HCT116 (cell line): ENCODE measurements at regions not wholly inside any gene's neighbourhood (a gene's known extent, or its start where the extent isn't known, plus 50 kb on each side); places are given as distances from the start of the nearest gene placed in this dataset.

Experiments
- ATAC-seq: fragments of 200-7000 bp; cut with Tn5 transposase; 2 replicates; pipeline ENCODE4 v1.9.1; 2020; ENCODE audit warnings: mild to moderate bottlenecking, moderate library complexity
- BruUV-seq: library from RNA; stranded (reverse); fragments of 400-500 nt; replicated peaks from 2 replicates; lab custom pipeline; 2021; lab: Mats Ljungman, UMichigan
- CTCF ChIA-PET: fragments of 300-600 bp; sonication (Branson Sonifier 250); formaldehyde crosslinking; loops from one replicate; lab custom pipeline; 2021; ENCODE audit warnings: antibody characterized with exemption; lab: Charles Lee
- POLR2A ChIA-PET: fragments of 300-600, 350-600 bp; sonication (Branson Sonifier 250); formaldehyde crosslinking; loops from one replicate; lab custom pipeline; 2021; ENCODE audit warnings: antibody characterized with exemption; lab: Charles Lee
- RAD21 ChIA-PET, 2 experiments: fragments of 300-600 bp; sonication (Branson Sonifier 250); formaldehyde crosslinking; loops; one replicate each; lab custom pipeline; 2023; ENCODE audit warnings: low total read pairs in 2 of 2; ENCODE audit not compliant: uncharacterized antibody in 2 of 2, unreplicated experiment in 2 of 2, low non-redundant PET in 1 of 2; lab: Charles Lee
- DNase-seq: peaks from one replicate; pipeline ENCODE4 v3.0.0-alpha.2; 2010; ENCODE audit warnings: low read depth, low spot score
- H2AFZ ChIP-seq: fragments of 200-600 bp; shearing (Covaris generic), sonication (generic); 2 replicates; pipeline ENCODE4 v1.6.1; 2017; ENCODE audit warnings: low read depth, mixed run types, mixed read lengths, antibody characterized with exemption, low read length; ENCODE audit not compliant: poor library complexity, severe bottlenecking
- H3K27ac ChIP-seq: 2 replicates; pipeline ENCODE4 v1.5.1; 2012; ENCODE audit warnings: low read depth, low read length
- H3K27me3 ChIP-seq: fragments of 200-600 bp; sonication (generic); 2 replicates; pipeline ENCODE4 v1.6.1; 2016; ENCODE audit warnings: mixed run types, low read length, mixed read lengths; ENCODE audit not compliant: insufficient read depth
- H3K36me3 ChIP-seq, 2 experiments: fragments of 200-500 bp in 1 of 2; fragments of 200-600 bp in 1 of 2; sonication (Bioruptor generic) in 1 of 2; sonication (generic) in 1 of 2; 2 replicates each; pipeline versions ENCODE4 v1.5.1 to v1.6.1; 2014 to 2016; ENCODE audit warnings: low read length in 2 of 2, inconsistent platforms in 1 of 2, mixed read lengths in 1 of 2, mixed run types in 1 of 2; ENCODE audit not compliant: insufficient read depth in 2 of 2, control insufficient read depth in 1 of 2
- H3K4me1 ChIP-seq, 2 experiments: fragments of 200-600 bp in 1 of 2; sonication (generic) in 1 of 2; 2 replicates each; pipeline versions ENCODE4 v1.5.1 to v1.6.1; 2012 to 2017; ENCODE audit warnings: low read length in 2 of 2, inconsistent platforms in 1 of 2, mild to moderate bottlenecking in 1 of 2, mixed read lengths in 1 of 2, mixed run types in 1 of 2, moderate library complexity in 1 of 2; ENCODE audit not compliant: insufficient read depth in 2 of 2, control insufficient read depth in 1 of 2
- H3K4me2 ChIP-seq: fragments of 200-600 bp; sonication (generic); 2 replicates; pipeline ENCODE4 v1.6.1; 2017; ENCODE audit warnings: mixed run types, low read length, mixed read lengths
- H3K4me3 ChIP-seq, 2 experiments: fragments of 200-600 bp in 1 of 2; sonication (generic) in 1 of 2; replicated peaks in 1 of 2; 2 replicates each; pipeline ENCODE4 v1.5.1; 2011 to 2016; ENCODE audit warnings: low read length in 2 of 2, control low read depth in 1 of 2, low read depth in 1 of 2, mild to moderate bottlenecking in 1 of 2, mixed read lengths in 1 of 2, mixed run types in 1 of 2
- H3K79me2 ChIP-seq: fragments of 200-600 bp; sonication (generic); 2 replicates; pipeline ENCODE4 v1.6.1; 2017; ENCODE audit warnings: mild to moderate bottlenecking, mixed run types, low read length, moderate library complexity, mixed read lengths; ENCODE audit not compliant: insufficient read depth
- H3K9ac ChIP-seq: fragments of 200-600 bp; sonication (generic); 2 replicates; pipeline ENCODE4 v1.6.1; 2016; ENCODE audit warnings: low read length, mixed read lengths
- H3K9me2 ChIP-seq: fragments of 200-600 bp; sonication (generic), shearing (Covaris generic); 2 replicates; pipeline ENCODE4 v1.6.1; 2017; ENCODE audit warnings: mixed run types, mild to moderate bottlenecking, moderate library complexity; ENCODE audit not compliant: insufficient read depth
- H3K9me3 ChIP-seq, 2 experiments: fragments of 200-500 bp in 1 of 2; fragments of 200-600 bp in 1 of 2; sonication (Bioruptor generic) in 1 of 2; sonication (generic) in 1 of 2; 2 replicates each; pipeline ENCODE4 v1.6.1; 2014 to 2017; ENCODE audit warnings: low read length in 2 of 2, mixed read lengths in 2 of 2, inconsistent platforms in 1 of 2, low read depth in 1 of 2, mild to moderate bottlenecking in 1 of 2, mixed run types in 1 of 2, moderate library complexity in 1 of 2; ENCODE audit not compliant: control insufficient read depth in 1 of 2, insufficient read depth in 1 of 2
- H4K20me1 ChIP-seq: fragments of 200-600 bp; sonication (generic), shearing (Covaris generic); 2 replicates; pipeline ENCODE4 v1.6.1; 2017; ENCODE audit warnings: mixed run types, mild to moderate bottlenecking, moderate library complexity; ENCODE audit not compliant: insufficient read depth
- EGR1 ChIP-seq: IDR thresholded peaks from 2 replicates; pipeline ENCODE4 v1.6.1; 2012; ENCODE audit warnings: low read depth
- ELF1 ChIP-seq: IDR thresholded peaks from 2 replicates; pipeline ENCODE4 v1.6.1; 2012; ENCODE audit warnings: low read depth, borderline replicate concordance
- EZH2phosphoT487 ChIP-seq: fragments of 200-600 bp; IDR thresholded peaks from 2 replicates; pipeline ENCODE4 v1.6.1; 2018; ENCODE audit warnings: antibody characterized with exemption, borderline replicate concordance
- FOSL1 ChIP-seq: IDR thresholded peaks from 2 replicates; pipeline ENCODE4 v1.6.1; 2012; ENCODE audit warnings: low read depth
- POLR2AphosphoS5 ChIP-seq: IDR thresholded peaks from 2 replicates; pipeline ENCODE4 v1.6.1; 2011; ENCODE audit warnings: mild to moderate bottlenecking, low read depth, low read length, moderate library complexity
- RAD21 ChIP-seq: IDR thresholded peaks from 2 replicates; pipeline ENCODE4 v1.6.1; 2012; ENCODE audit warnings: low read depth, mild to moderate bottlenecking
- SRF ChIP-seq: IDR thresholded peaks from 2 replicates; pipeline ENCODE4 v1.6.1; 2012; ENCODE audit warnings: low read depth
- ZFX ChIP-seq: fragments of 450-650 bp; IDR thresholded peaks from 2 replicates; pipeline ENCODE4 v1.6.1; 2017
- ZNF274 ChIP-seq: fragments of 200-500 bp; sonication (Bioruptor generic); IDR thresholded peaks from 2 replicates; pipeline ENCODE4 v1.6.1; 2014; ENCODE audit warnings: mild to moderate bottlenecking, low read depth, low read length, inconsistent platforms
- intact Hi-C: fragments of 100-400 bp; cut with micrococcal nuclease; formaldehyde crosslinking; loops from 2 replicates; pipeline ENCODE4 v1.10.0; 2022
- TF ChIP-seq, protein P1 (sequence below): IDR thresholded peaks from 2 replicates; pipeline ENCODE4 v1.6.1; 2012; ENCODE audit warnings: low read depth
- TF ChIP-seq, protein P2 (sequence below): IDR thresholded peaks from 2 replicates; pipeline ENCODE4 v1.6.1; 2011; ENCODE audit warnings: mild to moderate bottlenecking, low read length, moderate library complexity; ENCODE audit not compliant: insufficient replicate concordance; ENCODE audit errors: extremely low read depth

DNA sequence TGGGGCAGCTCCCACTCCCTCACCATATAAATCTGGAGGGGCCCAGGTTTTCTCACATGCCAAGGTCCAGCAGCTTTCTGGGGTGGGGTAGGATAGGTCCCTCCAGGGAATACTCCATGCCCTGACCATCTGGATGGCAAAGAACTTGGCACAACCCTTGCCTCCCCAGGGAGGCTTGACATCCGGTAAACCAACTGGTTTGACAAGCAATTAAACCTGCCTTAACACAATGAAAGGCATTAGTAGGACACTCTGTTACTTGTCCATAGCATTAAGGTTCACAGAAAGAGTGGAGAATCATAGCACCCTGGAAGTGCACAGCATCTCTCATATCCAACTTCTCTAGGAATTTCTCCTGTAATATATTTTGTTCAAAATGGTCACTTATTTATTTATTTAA is 63.9 kb upstream of the MAF start:
- BruUV-seq = no TSS peak
- Histone ChIP-seq H3K9ac (no peak overlapping the region), H3K9me2 (no peaks in the 10 kb centered on the region), H3K4me3 (no peak overlapping the region), H3K27me3 (no peaks in the 10 kb centered on the region), H4K20me1 (no peaks in the 10 kb centered on the region), H3K9me3 (peaks cover 32 to 57% of the 10 kb centered on the region in 2 experiments; a peak in 2 of 4 replicates), H2AFZ (no peak overlapping the region), H3K27ac (no peak overlapping the region), H3K4me2 (no peak overlapping the region), H3K4me1 (no peaks in the 10 kb centered on the region; a peak in 1 of 4 replicates), H3K79me2 (no peaks in the 10 kb centered on the region), H3K36me3 (no peaks in the 10 kb centered on the region)
- CTCF ChIA-PET = no interaction called here
- DNase-seq (no peak), ATAC-seq (no peak)
- intact Hi-C loops = no loop called here
- POLR2A ChIA-PET = no interaction called here
- RAD21 ChIA-PET = no interaction called here
- TF ChIP-seq, protein P1, sequence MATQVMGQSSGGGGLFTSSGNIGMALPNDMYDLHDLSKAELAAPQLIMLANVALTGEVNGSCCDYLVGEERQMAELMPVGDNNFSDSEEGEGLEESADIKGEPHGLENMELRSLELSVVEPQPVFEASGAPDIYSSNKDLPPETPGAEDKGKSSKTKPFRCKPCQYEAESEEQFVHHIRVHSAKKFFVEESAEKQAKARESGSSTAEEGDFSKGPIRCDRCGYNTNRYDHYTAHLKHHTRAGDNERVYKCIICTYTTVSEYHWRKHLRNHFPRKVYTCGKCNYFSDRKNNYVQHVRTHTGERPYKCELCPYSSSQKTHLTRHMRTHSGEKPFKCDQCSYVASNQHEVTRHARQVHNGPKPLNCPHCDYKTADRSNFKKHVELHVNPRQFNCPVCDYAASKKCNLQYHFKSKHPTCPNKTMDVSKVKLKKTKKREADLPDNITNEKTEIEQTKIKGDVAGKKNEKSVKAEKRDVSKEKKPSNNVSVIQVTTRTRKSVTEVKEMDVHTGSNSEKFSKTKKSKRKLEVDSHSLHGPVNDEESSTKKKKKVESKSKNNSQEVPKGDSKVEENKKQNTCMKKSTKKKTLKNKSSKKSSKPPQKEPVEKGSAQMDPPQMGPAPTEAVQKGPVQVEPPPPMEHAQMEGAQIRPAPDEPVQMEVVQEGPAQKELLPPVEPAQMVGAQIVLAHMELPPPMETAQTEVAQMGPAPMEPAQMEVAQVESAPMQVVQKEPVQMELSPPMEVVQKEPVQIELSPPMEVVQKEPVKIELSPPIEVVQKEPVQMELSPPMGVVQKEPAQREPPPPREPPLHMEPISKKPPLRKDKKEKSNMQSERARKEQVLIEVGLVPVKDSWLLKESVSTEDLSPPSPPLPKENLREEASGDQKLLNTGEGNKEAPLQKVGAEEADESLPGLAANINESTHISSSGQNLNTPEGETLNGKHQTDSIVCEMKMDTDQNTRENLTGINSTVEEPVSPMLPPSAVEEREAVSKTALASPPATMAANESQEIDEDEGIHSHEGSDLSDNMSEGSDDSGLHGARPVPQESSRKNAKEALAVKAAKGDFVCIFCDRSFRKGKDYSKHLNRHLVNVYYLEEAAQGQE = no peak
- TF ChIP-seq SRF (no peak), POLR2AphosphoS5 (no peak), FOSL1 (no peak), RAD21 (no peak), EGR1 (no peak), ZFX (no peak), ZNF274 (no peak), ELF1 (no peak), EZH2phosphoT487 (no peak)
- TF ChIP-seq, protein P2, sequence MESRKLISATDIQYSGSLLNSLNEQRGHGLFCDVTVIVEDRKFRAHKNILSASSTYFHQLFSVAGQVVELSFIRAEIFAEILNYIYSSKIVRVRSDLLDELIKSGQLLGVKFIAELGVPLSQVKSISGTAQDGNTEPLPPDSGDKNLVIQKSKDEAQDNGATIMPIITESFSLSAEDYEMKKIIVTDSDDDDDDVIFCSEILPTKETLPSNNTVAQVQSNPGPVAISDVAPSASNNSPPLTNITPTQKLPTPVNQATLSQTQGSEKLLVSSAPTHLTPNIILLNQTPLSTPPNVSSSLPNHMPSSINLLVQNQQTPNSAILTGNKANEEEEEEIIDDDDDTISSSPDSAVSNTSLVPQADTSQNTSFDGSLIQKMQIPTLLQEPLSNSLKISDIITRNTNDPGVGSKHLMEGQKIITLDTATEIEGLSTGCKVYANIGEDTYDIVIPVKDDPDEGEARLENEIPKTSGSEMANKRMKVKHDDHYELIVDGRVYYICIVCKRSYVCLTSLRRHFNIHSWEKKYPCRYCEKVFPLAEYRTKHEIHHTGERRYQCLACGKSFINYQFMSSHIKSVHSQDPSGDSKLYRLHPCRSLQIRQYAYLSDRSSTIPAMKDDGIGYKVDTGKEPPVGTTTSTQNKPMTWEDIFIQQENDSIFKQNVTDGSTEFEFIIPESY = no peak
